GM23338 (cell line): ENCODE measurements at regions not wholly inside any gene's neighbourhood (a gene's known extent, or its start where the extent isn't known, plus 50 kb on each side); places are given as distances from the start of the nearest gene placed in this dataset.

Source experiments
- ATAC-seq: fragments of 200-7000 bp; cut with Tn5 transposase; 3 replicates; pipeline ENCODE4 v1.9.1; 2020
- DNase-seq: peaks from one replicate; pipeline ENCODE4 v3.0.0-alpha.2; 2015; ENCODE audit warnings: low spot score
- H2AFZ ChIP-seq: fragments of 200-600 bp; sonication (generic); 2 replicates; pipeline ENCODE4 v1.8.0; 2016; ENCODE audit warnings: antibody characterized with exemption, mild to moderate bottlenecking, moderate library complexity
- H3F3A ChIP-seq: fragments of 200-600 bp; sonication (generic); replicated peaks from 2 replicates; pipeline ENCODE4 v1.8.0; 2017; ENCODE audit warnings: antibody characterized with exemption, mixed run types, low read depth
- H3K27ac ChIP-seq: fragments of 200-600 bp; sonication (generic); 2 replicates; pipeline ENCODE4 v1.6.1; 2016; ENCODE audit warnings: low read depth
- H3K27me3 ChIP-seq: fragments of 200-600 bp; sonication (generic); 2 replicates; pipeline ENCODE4 v1.8.0; 2016; ENCODE audit warnings: mild to moderate bottlenecking, mixed run types, moderate library complexity; ENCODE audit not compliant: insufficient read depth
- H3K36me3 ChIP-seq: fragments of 200-600 bp; sonication (generic); 2 replicates; pipeline ENCODE4 v1.8.0; 2016; ENCODE audit warnings: mild to moderate bottlenecking; ENCODE audit not compliant: insufficient read depth
- H3K4me1 ChIP-seq: fragments of 200-600 bp; sonication (generic); 2 replicates; pipeline ENCODE4 v1.8.0; 2016; ENCODE audit warnings: mild to moderate bottlenecking, moderate library complexity; ENCODE audit not compliant: insufficient read depth
- H3K4me2 ChIP-seq: fragments of 200-600 bp; sonication (generic); 2 replicates; pipeline ENCODE4 v1.7.1; 2017; ENCODE audit warnings: mixed run types
- H3K4me3 ChIP-seq: fragments of 200-600 bp; sonication (generic); 2 replicates; pipeline ENCODE4 v1.6.1; 2016; ENCODE audit warnings: mixed run types
- H3K79me2 ChIP-seq: fragments of 200-600 bp; sonication (generic); replicated peaks from 2 replicates; pipeline ENCODE4 v1.8.0; 2017; ENCODE audit warnings: mild to moderate bottlenecking; ENCODE audit not compliant: insufficient read depth
- H3K9me2 ChIP-seq: fragments of 200-600 bp; sonication (generic); 2 replicates; pipeline ENCODE4 v1.8.0; 2017; ENCODE audit not compliant: insufficient read depth
- H4K20me1 ChIP-seq: fragments of 200-600 bp; sonication (generic); replicated peaks from 2 replicates; pipeline ENCODE4 v1.8.0; 2017; ENCODE audit warnings: mild to moderate bottlenecking; ENCODE audit not compliant: insufficient read depth
- H3K27ac Mint-ChIP-seq: 2 replicates; pipeline ENCODE4 v1.8.0; 2020; ENCODE audit warnings: inconsistent platforms, mild to moderate bottlenecking, moderate library complexity, mixed read lengths
- H3K27me3 Mint-ChIP-seq: 3 replicates; pipeline ENCODE4 v1.8.0; 2022; ENCODE audit warnings: low read depth, mild to moderate bottlenecking, moderate library complexity, mixed read lengths, inconsistent platforms; ENCODE audit not compliant: insufficient read depth, poor library complexity
- H3K36me3 Mint-ChIP-seq: 3 replicates; pipeline ENCODE4 v1.8.0; 2021; ENCODE audit warnings: low read depth, mild to moderate bottlenecking, inconsistent platforms, moderate library complexity, mixed read lengths
- H3K4me1 Mint-ChIP-seq: 3 replicates; pipeline ENCODE4 v1.8.0; 2020; ENCODE audit warnings: mild to moderate bottlenecking, inconsistent platforms, mixed read lengths
- H3K4me3 Mint-ChIP-seq: 3 replicates; pipeline ENCODE4 v1.8.0; 2021; ENCODE audit warnings: moderate library complexity, mild to moderate bottlenecking, inconsistent platforms, mixed read lengths
- H3K9me3 Mint-ChIP-seq: 3 replicates; pipeline ENCODE4 v1.8.0; 2020; ENCODE audit warnings: moderate library complexity, mild to moderate bottlenecking, inconsistent platforms, mixed read lengths
- CREB1 ChIP-seq: fragments of 250-450 bp; sonication (Bioruptor Pico); IDR thresholded peaks from 2 replicates; pipeline ENCODE4 v1.5.0; 2020; ENCODE audit warnings: low read depth, mild to moderate bottlenecking, moderate library complexity
- EZH2 ChIP-seq: fragments of 200-600 bp; sonication (generic); IDR thresholded peaks from one replicate; pipeline ENCODE4 v1.8.0; 2017; ENCODE audit warnings: antibody characterized with exemption, mild to moderate bottlenecking, low read depth; ENCODE audit not compliant: unreplicated experiment
- EZH2phosphoT487 ChIP-seq: fragments of 200-600 bp; sonication (generic); IDR thresholded peaks from one replicate; pipeline ENCODE4 v1.8.1; 2018; ENCODE audit warnings: antibody characterized with exemption; ENCODE audit not compliant: unreplicated experiment
- NANOG ChIP-seq: IDR thresholded peaks from 2 replicates; pipeline ENCODE4 v1.6.1; 2016; ENCODE audit warnings: antibody characterized with exemption, borderline replicate concordance
- POLR2AphosphoS5 ChIP-seq: IDR thresholded peaks from 2 replicates; pipeline ENCODE4 v1.6.1; 2016; ENCODE audit warnings: antibody characterized with exemption, low read depth
- REST ChIP-seq: IDR thresholded peaks from one replicate; pipeline ENCODE4 v1.6.1; 2018; ENCODE audit warnings: antibody characterized with exemption; ENCODE audit not compliant: unreplicated experiment
- ZNF114 ChIP-seq: fragments of 250-450 bp; sonication (Bioruptor Pico); IDR thresholded peaks from 2 replicates; pipeline ENCODE4 v1.5.0; 2020; ENCODE audit warnings: mild to moderate bottlenecking, moderate library complexity
- ZNF331 ChIP-seq: fragments of 250-450 bp; sonication (Bioruptor Pico); IDR thresholded peaks from 2 replicates; pipeline ENCODE4 v1.5.0; 2020; ENCODE audit warnings: low read depth, mild to moderate bottlenecking, moderate library complexity
- TF ChIP-seq, protein P1 (sequence below): fragments of 250-450 bp; sonication (Bioruptor Pico); IDR thresholded peaks from 2 replicates; pipeline ENCODE4 v1.5.0; 2020; ENCODE audit warnings: mild to moderate bottlenecking, moderate library complexity
- TF ChIP-seq, protein P2 (sequence below): IDR thresholded peaks from 2 replicates; pipeline ENCODE4 v1.6.1; 2016; ENCODE audit warnings: antibody characterized with exemption

DNA sequence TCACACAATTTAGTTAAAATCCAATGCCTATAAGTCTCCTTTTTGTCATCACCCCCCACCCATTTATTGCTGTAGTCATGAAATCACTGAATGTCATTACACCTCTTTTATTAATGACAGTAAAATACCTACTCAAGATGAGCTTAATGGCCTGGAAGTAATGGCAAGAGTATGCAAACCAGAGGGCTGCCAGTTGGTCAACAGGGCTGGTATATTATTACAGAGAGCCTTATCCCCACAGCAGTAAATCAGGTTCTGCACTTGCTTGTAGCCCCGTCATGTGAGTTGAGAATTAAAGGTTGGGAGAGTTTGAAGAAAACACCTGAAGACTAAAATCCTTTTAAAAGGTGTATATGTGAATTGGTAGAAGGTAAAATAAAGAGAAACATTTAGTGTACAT lies 372.4 kb downstream of the MAT2B start:
- no peak overlapping the region for H3K4me3 Mint-ChIP-seq
- no peak overlapping the region for H3K27ac Mint-ChIP-seq
- no peak for DNase-seq
- H3K4me1 ChIP-seq: no peaks in the 10 kb centered on the region
- no peak overlapping the region for H3K27ac ChIP-seq
- ATAC-seq: no peak
- no peaks in the 10 kb centered on the region for H3K4me1 Mint-ChIP-seq
- H3K9me2 ChIP-seq: no peaks in the 10 kb centered on the region; the same call in 1 of the 2 replicates
- H2AFZ ChIP-seq: no peak overlapping the region
- no peaks in the 10 kb centered on the region for H3K36me3 Mint-ChIP-seq
- no peaks in the 10 kb centered on the region for H3F3A ChIP-seq
- no peaks in the 10 kb centered on the region for H3K27me3 Mint-ChIP-seq
- no peaks in the 10 kb centered on the region for H3K27me3 ChIP-seq
- H3K4me2 ChIP-seq: no peak overlapping the region
- no peak for TF ChIP-seq CREB1
- TF ChIP-seq ZNF331 (CRISPR knock-in tag): no peak
- TF ChIP-seq ZNF114 (CRISPR knock-in tag): no peak
- H3K9me3 Mint-ChIP-seq: no peaks in the 10 kb centered on the region
- no peaks in the 10 kb centered on the region for H3K79me2 ChIP-seq
- no peaks in the 10 kb centered on the region for H4K20me1 ChIP-seq
- H3K36me3 ChIP-seq: no peaks in the 10 kb centered on the region
- no peak overlapping the region for H3K4me3 ChIP-seq

GRCh38 chr5:163878490-163878889 lies 373.1 kb downstream of the MAT2B start:
- ATAC-seq (no peak), DNase-seq (no peak)
- no peaks in the 10 kb centered on the region for H3K4me1 ChIP-seq
- no peak overlapping the region for H3K27ac ChIP-seq
- H3K79me2 ChIP-seq: no peaks in the 10 kb centered on the region
- no peaks in the 10 kb centered on the region for H3F3A ChIP-seq
- no peak overlapping the region for H3K4me2 ChIP-seq
- no peaks in the 10 kb centered on the region for H3K4me1 Mint-ChIP-seq
- no peak overlapping the region for H3K4me3 ChIP-seq
- H2AFZ ChIP-seq: no peak overlapping the region
- no peaks in the 10 kb centered on the region for H3K9me3 Mint-ChIP-seq
- no peak overlapping the region for H3K4me3 Mint-ChIP-seq
- H3K36me3 ChIP-seq: no peaks in the 10 kb centered on the region
- H3K27me3 Mint-ChIP-seq: no peaks in the 10 kb centered on the region
- H3K9me2 ChIP-seq: no peaks in the 10 kb centered on the region; the same call in 1 of the 2 replicates
- no peak overlapping the region for H3K27ac Mint-ChIP-seq
- H3K36me3 Mint-ChIP-seq: no peaks in the 10 kb centered on the region
- H4K20me1 ChIP-seq: no peaks in the 10 kb centered on the region
- no peaks in the 10 kb centered on the region for H3K27me3 ChIP-seq
- TF ChIP-seq NANOG (no peak), POLR2AphosphoS5 (no peak), ZNF331 (CRISPR knock-in tag) (no peak), ZNF114 (CRISPR knock-in tag) (no peak), CREB1 (no peak), REST (no peak), EZH2phosphoT487 (no peak), EZH2 (no peak)
- TF ChIP-seq, protein P1, sequence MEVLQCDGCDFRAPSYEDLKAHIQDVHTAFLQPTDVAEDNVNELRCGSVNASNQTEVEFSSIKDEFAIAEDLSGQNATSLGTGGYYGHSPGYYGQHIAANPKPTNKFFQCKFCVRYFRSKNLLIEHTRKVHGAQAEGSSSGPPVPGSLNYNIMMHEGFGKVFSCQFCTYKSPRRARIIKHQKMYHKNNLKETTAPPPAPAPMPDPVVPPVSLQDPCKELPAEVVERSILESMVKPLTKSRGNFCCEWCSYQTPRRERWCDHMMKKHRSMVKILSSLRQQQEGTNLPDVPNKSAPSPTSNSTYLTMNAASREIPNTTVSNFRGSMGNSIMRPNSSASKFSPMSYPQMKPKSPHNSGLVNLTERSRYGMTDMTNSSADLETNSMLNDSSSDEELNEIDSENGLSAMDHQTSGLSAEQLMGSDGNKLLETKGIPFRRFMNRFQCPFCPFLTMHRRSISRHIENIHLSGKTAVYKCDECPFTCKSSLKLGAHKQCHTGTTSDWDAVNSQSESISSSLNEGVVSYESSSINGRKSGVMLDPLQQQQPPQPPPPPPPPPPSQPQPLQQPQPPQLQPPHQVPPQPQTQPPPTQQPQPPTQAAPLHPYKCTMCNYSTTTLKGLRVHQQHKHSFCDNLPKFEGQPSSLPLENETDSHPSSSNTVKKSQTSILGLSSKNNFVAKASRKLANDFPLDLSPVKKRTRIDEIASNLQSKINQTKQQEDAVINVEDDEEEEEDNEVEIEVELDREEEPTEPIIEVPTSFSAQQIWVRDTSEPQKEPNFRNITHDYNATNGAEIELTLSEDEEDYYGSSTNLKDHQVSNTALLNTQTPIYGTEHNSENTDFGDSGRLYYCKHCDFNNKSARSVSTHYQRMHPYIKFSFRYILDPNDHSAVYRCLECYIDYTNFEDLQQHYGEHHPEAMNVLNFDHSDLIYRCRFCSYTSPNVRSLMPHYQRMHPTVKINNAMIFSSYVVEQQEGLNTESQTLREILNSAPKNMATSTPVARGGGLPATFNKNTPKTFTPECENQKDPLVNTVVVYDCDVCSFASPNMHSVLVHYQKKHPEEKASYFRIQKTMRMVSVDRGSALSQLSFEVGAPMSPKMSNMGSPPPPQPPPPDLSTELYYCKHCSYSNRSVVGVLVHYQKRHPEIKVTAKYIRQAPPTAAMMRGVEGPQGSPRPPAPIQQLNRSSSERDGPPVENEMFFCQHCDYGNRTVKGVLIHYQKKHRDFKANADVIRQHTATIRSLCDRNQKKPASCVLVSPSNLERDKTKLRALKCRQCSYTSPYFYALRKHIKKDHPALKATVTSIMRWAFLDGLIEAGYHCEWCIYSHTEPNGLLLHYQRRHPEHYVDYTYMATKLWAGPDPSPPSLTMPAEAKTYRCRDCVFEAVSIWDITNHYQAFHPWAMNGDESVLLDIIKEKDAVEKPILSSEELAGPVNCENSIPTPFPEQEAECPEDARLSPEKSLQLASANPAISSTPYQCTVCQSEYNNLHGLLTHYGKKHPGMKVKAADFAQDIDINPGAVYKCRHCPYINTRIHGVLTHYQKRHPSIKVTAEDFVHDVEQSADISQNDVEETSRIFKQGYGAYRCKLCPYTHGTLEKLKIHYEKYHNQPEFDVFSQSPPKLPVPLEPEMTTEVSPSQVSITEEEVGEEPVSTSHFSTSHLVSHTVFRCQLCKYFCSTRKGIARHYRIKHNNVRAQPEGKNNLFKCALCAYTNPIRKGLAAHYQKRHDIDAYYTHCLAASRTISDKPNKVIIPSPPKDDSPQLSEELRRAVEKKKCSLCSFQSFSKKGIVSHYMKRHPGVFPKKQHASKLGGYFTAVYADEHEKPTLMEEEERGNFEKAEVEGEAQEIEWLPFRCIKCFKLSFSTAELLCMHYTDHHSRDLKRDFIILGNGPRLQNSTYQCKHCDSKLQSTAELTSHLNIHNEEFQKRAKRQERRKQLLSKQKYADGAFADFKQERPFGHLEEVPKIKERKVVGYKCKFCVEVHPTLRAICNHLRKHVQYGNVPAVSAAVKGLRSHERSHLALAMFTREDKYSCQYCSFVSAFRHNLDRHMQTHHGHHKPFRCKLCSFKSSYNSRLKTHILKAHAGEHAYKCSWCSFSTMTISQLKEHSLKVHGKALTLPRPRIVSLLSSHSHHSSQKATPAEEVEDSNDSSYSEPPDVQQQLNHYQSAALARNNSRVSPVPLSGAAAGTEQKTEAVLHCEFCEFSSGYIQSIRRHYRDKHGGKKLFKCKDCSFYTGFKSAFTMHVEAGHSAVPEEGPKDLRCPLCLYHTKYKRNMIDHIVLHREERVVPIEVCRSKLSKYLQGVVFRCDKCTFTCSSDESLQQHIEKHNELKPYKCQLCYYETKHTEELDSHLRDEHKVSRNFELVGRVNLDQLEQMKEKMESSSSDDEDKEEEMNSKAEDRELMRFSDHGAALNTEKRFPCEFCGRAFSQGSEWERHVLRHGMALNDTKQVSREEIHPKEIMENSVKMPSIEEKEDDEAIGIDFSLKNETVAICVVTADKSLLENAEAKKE: no peak
- TF ChIP-seq, protein P2, sequence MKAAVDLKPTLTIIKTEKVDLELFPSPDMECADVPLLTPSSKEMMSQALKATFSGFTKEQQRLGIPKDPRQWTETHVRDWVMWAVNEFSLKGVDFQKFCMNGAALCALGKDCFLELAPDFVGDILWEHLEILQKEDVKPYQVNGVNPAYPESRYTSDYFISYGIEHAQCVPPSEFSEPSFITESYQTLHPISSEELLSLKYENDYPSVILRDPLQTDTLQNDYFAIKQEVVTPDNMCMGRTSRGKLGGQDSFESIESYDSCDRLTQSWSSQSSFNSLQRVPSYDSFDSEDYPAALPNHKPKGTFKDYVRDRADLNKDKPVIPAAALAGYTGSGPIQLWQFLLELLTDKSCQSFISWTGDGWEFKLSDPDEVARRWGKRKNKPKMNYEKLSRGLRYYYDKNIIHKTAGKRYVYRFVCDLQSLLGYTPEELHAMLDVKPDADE: no peak
